HG02840 (cell line): ENCODE measurements at regions not wholly inside any gene's neighbourhood (a gene's known extent, or its start where the extent isn't known, plus 50 kb on each side); places are given as distances from the start of the nearest gene placed in this dataset.

Source experiments
- ATAC-seq: cut with Tn5 transposase; IDR thresholded peaks from one replicate; pipeline ENCODE4 v1.9.1; 2021; ENCODE audit warnings: mild to moderate bottlenecking, moderate library complexity, moderate number of reproducible peaks; ENCODE audit not compliant: unreplicated experiment, low FRiP score

DNA sequence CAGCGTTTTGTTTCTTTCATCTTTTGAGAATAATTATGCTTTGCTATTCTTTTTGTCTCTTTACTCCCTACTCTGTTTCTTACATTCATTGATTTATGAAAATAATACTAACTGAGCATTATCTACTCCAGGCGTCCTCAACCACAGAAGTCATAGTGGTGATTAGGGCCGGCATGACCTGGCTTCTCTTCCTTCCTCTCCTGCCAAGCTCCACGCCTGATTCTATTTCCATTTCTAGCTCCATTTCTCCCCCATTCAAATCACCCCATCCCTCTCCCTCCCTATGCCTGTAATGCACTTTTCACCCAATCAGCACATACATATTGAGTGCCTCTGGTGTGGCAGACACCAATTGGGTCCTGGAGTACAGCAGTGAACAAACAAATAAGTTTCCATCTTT, 183.2 kb upstream of the GPR12 start:
- ATAC-seq: no peak

DNA sequence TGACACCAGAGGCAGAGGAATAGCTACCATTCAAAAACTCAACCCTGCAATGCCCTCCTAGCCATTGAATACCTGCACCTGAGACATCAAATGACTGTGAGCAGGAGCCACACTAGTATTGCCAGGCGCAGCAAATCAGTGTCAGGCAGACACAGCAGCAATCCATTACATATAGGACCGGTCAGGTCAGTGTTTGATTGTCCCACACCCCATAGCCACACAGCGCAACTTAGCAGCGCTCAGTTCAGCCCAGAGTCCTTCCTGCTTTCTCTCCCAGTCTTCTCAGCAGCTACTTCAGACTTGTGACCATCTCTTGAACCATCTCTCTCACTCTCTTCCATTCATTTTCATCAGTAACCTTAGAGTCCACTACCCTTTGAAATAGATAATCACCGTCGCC, 181.6 kb upstream of the GPR12 start:
- no peak for ATAC-seq

DNA sequence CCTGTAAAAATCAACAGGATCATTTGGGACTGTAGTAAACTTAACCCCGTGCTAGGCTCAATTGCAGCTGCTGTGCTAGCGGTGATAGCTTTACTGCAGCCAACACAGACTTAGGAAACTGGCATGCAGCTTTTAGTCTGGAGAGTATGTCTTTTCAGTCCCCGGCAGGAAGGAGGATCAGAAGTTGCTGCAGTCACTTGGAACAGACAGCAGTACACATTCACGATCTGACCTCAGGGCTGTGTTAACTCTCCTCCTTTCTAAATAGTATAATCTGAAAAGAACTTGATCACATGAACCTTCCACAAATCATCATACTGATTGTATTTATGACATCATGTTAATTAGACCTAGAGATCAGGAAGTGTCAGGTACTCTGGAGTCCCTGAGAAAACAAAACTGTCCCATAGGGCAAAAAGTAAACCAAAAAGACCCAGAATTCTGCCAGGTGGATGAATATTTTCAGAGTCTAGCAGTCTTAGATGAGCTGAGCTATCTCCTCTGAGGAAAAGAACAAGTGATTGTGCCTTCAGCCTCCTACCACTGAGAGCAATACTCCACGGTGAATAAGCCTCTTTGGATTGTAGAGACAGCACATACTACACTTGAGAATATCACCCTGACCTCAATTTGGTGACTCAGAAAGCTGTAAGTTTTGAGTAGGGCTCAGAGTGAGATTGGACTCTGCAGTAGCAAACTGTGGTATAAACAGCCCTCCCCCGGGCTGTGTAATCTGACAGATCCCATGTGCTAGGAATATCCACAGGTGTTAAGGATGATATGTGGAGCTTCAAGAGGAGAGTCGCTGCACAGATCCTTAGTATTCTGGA, 181.0 kb upstream of the GPR12 start:
- no peak for ATAC-seq

DNA sequence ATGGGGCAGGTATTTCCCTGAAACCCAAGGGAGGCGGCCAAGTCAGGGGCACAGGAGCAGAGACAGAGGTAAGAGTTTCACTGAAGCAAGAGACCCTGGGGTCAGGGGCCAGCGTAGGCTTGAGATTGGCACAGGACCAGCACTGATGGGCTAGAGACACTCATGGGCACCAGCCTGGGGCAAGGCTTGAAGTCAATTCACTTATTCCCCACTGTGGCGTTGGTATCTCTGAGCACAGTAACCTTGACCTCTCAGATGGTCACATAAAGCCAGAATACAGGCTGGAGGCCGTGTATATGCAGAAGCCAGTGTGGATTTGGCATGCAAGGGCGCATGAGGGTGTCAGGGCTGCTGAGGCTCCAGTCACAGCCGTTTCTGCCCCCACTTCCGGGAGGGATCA, 173.5 kb upstream of the GPR12 start:
- ATAC-seq: no peak

DNA sequence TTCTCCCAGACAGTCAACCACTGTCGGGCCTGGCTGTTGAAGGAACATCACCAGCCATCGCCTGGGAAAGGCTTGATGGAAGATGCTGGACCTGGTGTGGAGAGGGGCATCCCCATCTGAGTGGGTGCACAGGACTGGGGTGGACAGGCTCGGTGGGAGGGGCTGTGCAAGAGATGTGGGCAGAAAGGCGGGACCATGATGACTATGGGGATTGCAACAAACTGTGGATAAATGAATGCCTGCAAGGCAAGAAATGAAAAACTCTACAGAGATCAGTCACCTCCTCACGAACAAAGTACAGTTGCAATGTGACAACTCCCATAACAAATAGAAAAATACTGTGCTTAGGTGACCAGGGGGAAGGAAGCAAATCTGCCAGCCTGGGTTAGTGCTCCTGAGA, 171.9 kb upstream of the GPR12 start:
- ATAC-seq: no peak

DNA sequence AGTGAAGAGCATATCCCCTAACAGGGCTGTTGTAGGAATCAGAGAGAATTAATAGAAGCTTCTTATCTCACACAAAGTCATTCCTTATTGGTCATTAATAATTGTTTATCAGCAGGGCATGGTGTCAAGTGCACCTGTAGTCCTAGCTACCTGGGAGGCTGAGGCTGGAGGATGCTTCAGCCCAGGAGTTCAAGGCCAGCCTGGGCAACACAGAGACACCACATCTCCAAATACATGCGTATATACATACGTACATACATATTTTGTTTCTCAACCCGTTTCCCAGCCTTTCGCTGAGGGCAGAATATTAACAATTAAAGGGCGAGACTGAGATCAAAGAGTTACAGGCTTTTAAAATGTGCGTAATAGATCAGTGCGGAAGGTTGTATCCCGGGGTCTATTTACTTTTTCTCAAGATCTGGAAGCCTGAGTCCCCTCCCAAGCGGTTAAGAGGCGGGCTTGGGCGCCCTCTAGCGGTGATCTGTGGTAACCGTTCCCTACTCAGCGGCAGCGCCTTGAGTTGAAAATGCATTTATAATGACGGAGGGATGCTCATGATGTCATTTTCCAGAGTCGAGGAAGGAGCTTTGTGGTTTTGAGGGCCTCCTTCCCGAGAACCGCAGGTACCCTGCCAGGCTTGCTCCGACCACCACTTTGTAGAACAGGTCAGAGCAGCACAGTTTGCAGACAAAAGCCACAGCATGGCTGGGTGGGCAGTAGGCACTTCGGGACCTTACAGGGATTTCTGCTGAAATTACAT, 169.6 kb upstream of the GPR12 start:
- ATAC-seq: no peak

DNA sequence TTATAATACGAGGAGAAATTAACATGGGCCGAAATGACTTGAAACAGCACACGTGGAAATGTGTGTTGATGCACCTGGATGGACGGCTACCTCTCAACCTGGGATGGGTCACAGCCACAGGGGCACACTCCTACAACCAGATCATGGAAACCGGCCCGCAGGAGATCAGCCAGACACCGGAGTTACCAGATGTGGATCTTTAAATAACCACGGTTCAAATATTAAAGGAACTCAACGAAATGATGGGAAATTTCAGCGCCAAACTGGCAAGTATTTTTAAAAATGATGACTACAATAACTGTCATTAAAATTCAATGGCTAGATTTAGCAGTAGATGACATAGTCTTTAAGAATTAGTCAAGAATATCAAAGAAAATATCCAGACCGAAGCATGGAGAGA, 166.9 kb upstream of the GPR12 start:
- no peak for ATAC-seq

DNA sequence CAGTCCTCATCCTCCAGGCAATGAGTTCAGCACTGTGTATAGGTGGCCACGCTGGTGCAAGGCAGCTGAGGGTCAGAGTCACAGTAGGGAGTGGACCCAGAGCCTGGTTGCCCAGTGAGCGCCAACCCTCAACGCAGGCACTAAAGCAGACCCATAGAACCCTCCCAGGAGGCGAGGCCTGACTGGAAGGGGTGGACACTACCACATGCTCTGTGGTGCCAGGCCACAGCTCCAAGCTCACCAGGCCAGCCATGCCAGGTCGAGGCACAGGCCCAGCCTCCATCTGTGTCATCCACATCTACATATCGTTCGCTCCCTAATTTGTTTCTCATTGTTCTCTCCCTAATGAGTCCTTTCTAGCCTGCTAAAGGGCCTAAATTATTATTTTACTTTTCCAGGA, 165.8 kb upstream of the GPR12 start:
- ATAC-seq: no peak

DNA sequence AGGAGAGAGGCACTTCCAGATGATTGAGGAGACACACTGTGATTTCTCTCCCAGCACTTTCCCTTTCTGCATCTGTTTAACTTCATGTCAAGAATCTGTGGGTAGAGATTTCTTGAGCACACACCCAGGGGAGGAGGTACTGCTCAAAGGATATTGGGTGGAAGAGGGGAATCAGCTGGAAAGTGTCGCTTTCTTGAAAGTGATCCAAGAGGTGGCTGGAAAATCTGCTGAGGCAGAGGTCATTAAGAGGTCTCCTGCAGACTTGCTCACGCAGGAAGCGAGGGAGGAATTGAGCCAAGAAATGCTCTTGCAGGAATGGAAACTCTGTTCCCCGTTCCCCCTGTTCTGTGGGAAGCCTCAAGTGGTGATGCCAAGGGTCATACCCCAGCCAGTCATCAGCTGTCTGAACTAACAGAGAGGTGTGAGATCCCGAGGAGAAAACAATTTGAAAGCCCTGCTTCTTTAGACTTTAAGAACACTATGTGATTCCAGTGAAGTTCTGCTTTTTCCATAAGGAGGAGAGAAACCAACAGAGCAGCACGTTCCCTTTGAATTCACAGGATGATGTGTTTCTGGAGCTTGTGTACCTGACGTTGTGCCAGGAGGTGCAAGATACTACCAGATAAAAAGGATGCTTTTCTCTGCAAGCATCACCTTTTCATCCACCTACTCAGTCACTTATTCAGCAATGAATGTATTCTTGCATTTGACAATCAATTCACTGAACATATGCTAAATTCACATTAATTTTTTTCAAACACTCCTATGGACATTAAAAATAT, 163.4 kb upstream of the GPR12 start:
- no peak for ATAC-seq

DNA sequence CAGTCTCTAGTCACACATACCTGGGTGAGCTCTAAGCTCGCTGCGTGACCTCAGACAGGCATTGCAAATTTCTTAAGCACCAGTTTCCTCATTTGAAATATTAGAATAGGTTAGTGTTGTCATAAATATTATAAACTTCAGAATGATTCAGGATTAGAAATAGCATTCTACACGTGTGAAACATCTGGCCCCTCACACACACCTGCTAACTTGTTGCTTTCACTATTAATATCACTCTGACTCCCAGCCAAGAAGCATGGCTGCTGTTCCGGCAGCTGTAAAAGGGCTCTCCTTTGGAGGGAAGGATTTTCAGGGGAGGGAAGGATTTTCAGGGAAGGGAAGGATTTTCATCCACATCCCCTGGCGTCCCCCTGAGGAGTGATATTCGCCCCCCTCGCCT, 161.3 kb upstream of the GPR12 start:
- ATAC-seq: no peak

DNA sequence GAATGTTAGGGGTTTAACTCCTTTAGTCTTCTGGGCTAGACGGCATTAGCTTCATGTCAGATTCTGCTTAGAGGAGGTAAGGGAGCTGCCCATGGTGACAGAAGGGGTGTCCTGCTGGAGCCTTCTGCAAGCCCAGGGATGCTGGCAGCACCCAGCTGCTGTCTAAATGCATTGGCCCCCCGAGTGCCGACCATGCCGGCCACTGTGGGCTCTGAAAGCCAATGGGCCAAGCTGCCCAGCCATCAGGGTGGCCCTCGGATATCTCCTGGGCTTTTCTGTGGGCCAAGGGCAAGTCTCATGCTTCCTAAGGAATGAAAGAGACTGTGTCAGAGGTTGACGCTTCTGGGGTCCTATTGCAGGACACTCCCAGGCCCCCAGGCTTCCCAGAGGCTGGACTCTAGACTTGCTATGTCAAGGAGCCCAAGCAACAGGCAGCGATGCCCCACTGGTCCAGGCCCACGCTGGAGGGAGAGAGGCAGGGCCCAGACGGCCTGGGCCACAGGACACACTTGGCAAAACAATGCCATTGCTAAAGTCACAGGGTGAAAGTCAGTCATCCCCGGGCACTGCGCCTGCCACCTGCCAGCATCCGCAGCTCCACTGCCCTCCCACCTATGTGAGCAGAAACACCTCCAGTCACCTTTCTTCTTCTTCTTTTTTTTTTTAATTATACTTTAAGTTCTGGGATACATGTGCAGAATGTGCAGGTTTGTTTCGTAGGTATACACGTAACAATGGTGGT, 160.2 kb upstream of the GPR12 start:
- ATAC-seq: no peak

DNA sequence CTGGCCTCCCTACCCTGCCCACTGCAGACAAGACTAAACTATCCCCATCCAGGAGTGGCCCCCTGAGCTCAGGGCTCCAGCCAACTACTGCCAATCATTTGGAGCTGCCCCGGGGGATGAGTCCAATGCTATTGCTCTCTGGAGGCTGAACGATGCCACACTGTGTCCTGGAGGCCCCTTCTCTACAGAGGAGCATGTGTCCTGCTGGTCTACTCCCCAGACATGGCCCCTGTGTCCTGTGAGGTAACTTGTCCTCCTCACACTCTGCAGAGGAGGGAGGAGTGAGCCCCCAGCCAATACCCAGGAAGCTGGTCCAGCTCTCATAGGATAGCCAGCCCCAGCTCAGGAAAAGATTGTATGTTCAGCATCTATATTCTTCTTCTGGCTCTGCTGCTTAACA, 159.1 kb upstream of the GPR12 start:
- no peak for ATAC-seq

DNA sequence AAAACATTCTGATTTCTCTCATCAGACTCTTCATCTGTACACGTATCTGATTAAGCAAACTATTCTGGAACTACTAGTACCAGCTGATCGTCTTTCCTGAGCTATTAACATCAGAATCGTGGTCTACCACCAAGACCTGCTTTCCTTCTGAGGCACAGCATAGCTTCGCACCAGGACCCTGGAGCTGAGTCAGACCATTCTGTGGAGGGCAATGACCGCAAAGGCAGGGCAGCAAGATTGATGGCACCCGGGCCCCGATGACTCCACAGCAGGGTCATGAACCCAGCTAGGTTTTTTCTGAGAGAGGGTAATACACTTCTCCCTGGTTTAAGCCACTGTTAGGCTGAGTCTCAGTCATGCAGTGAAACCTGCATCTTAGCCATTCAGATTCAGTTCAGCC, 158.7 kb upstream of the GPR12 start:
- ATAC-seq: no peak

DNA sequence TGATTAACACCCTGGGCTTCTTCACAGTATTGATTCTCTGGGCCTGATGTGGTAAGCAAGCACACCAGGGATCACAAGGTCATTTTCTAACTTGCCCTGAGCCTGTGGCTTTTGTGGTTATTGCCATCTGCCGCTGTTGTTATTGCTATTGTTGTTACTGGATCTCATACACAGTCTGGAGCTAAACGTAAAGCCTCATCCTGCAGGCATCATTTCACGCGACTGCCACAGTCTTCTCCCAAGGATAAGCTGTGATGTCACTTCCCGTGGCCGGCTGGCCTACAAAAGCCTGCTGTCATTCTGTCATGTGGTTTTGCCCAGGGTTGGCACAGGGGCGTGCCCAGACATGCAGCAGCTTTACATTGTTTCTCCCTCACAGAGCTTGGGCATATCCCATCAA, 154.0 kb upstream of the GPR12 start:
- no peak for ATAC-seq

DNA sequence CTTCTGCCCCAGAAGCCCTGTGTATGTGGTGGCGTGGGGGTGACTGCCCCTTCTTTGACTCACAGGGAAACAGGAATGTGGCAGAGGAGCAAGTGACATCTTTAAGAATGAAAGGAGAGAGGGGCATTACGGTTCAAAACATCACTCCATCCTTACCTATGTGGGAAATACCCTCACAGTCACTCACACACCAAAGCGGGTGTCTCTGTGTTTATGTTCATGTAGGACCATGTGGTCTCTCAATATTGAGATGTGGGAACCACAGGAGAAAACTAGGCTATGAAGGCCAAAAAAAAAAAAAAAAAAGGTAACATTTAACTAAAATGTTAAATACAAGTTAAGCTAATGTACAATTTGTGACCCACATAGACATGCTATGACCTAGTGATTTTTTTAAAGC, 153.6 kb upstream of the GPR12 start:
- ATAC-seq: no peak

DNA sequence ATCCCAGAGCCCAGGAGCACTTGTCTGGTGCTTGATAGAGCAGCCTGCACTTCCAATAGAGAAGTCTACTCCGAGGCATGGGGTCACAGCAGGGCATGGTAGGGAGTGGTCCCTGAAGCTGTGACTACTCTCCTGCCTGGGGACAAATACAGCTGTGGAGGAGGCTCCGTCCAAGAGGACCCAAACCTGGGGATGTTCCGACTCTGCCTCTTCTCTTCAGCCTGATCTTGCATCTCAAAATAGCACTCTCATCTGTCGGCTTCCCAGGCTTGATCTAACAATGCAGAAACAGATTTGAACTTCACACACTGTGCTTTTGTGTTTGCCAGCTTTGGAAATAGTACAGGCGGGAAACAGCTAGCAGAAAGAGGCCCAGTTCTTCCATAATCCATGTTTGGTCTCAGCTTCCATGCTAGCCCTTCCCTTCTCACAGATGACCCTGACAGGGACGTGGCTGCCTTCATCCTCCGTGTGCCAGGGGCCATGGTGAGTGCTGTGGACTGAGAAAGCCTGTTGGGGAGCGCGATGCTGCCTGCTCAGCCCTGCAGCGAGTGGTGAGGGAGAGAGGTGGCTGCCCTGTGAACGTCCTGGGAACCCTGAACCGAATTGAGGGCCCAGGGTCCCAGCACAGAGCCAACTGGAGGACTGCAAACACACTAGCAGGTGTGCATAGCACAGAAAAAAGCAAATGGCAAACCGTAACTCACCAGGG, 150.3 kb upstream of the GPR12 start:
- ATAC-seq: no peak

DNA sequence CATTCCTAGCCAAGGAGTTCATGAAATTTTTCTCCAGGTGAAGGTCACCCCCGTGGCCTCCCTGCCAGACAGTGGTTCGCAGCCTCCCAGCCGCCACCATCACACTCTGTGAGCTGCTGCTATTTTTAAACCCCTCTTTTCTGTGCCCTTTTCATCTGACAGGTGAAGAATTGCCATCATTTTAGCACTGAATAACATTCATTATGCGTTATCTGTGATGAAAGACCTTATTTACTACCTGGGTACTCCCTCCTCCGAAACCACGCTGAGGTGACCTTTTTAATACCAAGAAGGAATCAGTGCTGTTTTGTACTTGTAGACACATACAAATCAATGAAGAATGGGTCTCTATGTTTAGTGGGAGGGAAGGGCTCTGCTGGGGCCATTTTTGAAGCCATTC, 148.9 kb upstream of the GPR12 start:
- ATAC-seq: no peak

DNA sequence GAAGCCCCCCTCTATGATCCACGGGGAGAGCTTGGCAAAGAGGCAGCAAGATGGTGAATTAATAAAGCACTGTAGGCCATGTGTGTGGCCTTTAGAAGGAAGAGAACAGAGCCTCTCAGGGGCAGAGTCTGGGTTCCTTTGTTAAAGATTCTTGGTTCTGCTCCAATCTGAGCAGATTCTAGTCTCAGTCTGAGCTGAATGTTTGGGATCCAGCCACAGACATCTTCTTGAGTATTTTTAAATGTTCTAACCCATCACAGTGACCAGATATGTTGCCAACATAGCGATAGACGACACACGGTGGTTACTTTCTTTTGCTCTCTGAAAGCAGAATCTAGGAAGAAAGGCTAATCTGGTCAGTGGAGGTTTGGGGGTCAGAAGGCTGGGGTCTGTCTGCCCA, 147.5 kb upstream of the GPR12 start:
- ATAC-seq: no peak

DNA sequence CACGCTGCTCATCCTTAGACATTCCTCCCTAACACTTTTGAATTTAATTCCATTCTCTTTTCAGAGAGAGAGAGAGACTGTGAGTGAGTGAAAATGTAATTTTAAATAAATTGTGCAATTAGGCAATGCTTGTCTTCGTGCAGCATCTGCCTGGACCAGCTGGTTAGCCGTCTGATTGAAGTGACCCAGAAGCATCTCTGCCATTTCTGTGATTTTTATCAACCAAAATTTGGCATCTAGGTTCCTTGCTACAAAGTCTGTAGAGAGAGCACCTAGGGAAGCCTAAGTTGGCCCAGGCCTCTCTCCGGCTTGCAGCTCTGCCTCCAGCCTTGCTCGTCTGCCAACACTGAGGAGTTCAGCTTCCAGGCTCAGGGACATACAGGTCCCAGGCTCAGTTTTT, 138.6 kb upstream of the GPR12 start:
- ATAC-seq: no peak
